ENCODE measurements at regions not wholly inside any gene's neighbourhood (a gene's known extent, or its start where the extent isn't known, plus 50 kb on each side); places are given as distances from the start of the nearest gene placed in this dataset.
A peak's percentile ranks its signal among the peaks of the same experiment; 100 is the strongest.

GRCh38 chrX:5829469-5829868 lies 399.2 kb downstream of the NLGN4X start:
- H3K27me3 ChIP-seq (ENCODE audit: control insufficient read depth, insufficient read depth, low read length), result no peaks in the 10 kb centered on the region
- no peak overlapping the region for H3K4me3 ChIP-seq (ENCODE audit: low read length in 3 of 3)
- FAIRE-seq (no peak), DNase-seq (no peak)
- intact Hi-C loops (cut with DNase I), result no loop called here
- no peaks in the 10 kb centered on the region for H3K36me3 ChIP-seq (ENCODE audit: control insufficient read depth in 2 of 3, insufficient read depth in 3 of 3, low read length in 3 of 3)
- H3K9ac ChIP-seq (ENCODE audit: low read length in 3 of 3), result no peak overlapping the region
- no peaks in the 10 kb centered on the region for H3K4me1 ChIP-seq (ENCODE audit: control insufficient read depth in 2 of 3, insufficient read depth in 2 of 3, low read depth in 1 of 3, low read length in 3 of 3)
- H3K27ac ChIP-seq (ENCODE audit: low read depth in 2 of 2, low read length in 2 of 2), result no peak overlapping the region
- no peaks in the 10 kb centered on the region for H3K9me3 ChIP-seq (ENCODE audit: control insufficient read depth in 2 of 3, insufficient read depth in 1 of 3, low read length in 3 of 3)
- no peak for TF ChIP-seq CTCF (IDR thresholded peaks at IDR 0.05; ENCODE audit: borderline replicate concordance, extremely low read depth, insufficient read depth)

GRCh38 chrX:5829060-5829459 lies 399.6 kb downstream of the NLGN4X start:
- Histone ChIP-seq H3K36me3 (ENCODE audit: control insufficient read depth in 2 of 3, insufficient read depth in 3 of 3, low read length in 3 of 3) (no peaks in the 10 kb centered on the region), H3K9ac (ENCODE audit: low read length in 3 of 3) (no peak overlapping the region), H3K4me3 (ENCODE audit: low read length in 3 of 3) (no peak overlapping the region), H3K9me3 (ENCODE audit: control insufficient read depth in 2 of 3, insufficient read depth in 1 of 3, low read length in 3 of 3) (no peaks in the 10 kb centered on the region), H3K27ac (ENCODE audit: low read depth in 2 of 2, low read length in 2 of 2) (no peak overlapping the region), H3K27me3 (ENCODE audit: control insufficient read depth, insufficient read depth, low read length) (no peaks in the 10 kb centered on the region), H3K4me1 (ENCODE audit: control insufficient read depth in 2 of 3, insufficient read depth in 2 of 3, low read depth in 1 of 3, low read length in 3 of 3) (no peaks in the 10 kb centered on the region)
- intact Hi-C loops (cut with DNase I), result no loop called here
- no peak for FAIRE-seq
- no peak for TF ChIP-seq CTCF (IDR thresholded peaks at IDR 0.05; ENCODE audit: borderline replicate concordance, extremely low read depth, insufficient read depth)
- no peak for DNase-seq

- Histone ChIP-seq H3K9ac (ENCODE audit: low read length in 3 of 3) (no peak overlapping the region), H3K4me3 (ENCODE audit: low read length in 3 of 3) (no peak overlapping the region), H3K4me1 (ENCODE audit: control insufficient read depth in 2 of 3, insufficient read depth in 2 of 3, low read depth in 1 of 3, low read length in 3 of 3) (no peaks in the 10 kb centered on the region), H3K27me3 (ENCODE audit: control insufficient read depth, insufficient read depth, low read length) (no peaks in the 10 kb centered on the region), H3K36me3 (ENCODE audit: control insufficient read depth in 2 of 3, insufficient read depth in 3 of 3, low read length in 3 of 3) (no peaks in the 10 kb centered on the region), H3K9me3 (ENCODE audit: control insufficient read depth in 2 of 3, insufficient read depth in 1 of 3, low read length in 3 of 3) (no peaks in the 10 kb centered on the region), H3K27ac (ENCODE audit: low read depth in 2 of 2, low read length in 2 of 2) (no peak overlapping the region)
- TF ChIP-seq CTCF (IDR thresholded peaks at IDR 0.05; ENCODE audit: borderline replicate concordance, extremely low read depth, insufficient read depth), result no peak
- FAIRE-seq (no peak), DNase-seq (peak in 4 of 5 donors; percentile 13 to 17 (median 13))
- intact Hi-C loops (cut with DNase I), result no loop called here
These were observed 404.8 kb downstream of the NLGN4X start for GRCh38 chrX:5823903-5824302.

GRCh38 chrX:5810636-5811035 lies 418.0 kb downstream of the NLGN4X start:
- DNase-seq (peak in 2 of 5 donors; percentile 5 to 10), FAIRE-seq (no peak)
- H3K27me3 ChIP-seq (ENCODE audit: control insufficient read depth, insufficient read depth, low read length), result no peaks in the 10 kb centered on the region
- H3K36me3 ChIP-seq (ENCODE audit: control insufficient read depth in 2 of 3, insufficient read depth in 3 of 3, low read length in 3 of 3), result no peaks in the 10 kb centered on the region
- TF ChIP-seq CTCF (IDR thresholded peaks at IDR 0.05; ENCODE audit: borderline replicate concordance, extremely low read depth, insufficient read depth), result no peak
- H3K4me3 ChIP-seq (ENCODE audit: low read length in 3 of 3), result no peak overlapping the region
- intact Hi-C loops (cut with DNase I), result no loop called here
- no peaks in the 10 kb centered on the region for H3K4me1 ChIP-seq (ENCODE audit: control insufficient read depth in 2 of 3, insufficient read depth in 2 of 3, low read depth in 1 of 3, low read length in 3 of 3)
- no peak overlapping the region for H3K9ac ChIP-seq (ENCODE audit: low read length in 3 of 3)
- H3K27ac ChIP-seq (ENCODE audit: low read depth in 2 of 2, low read length in 2 of 2), result no peak overlapping the region
- no peaks in the 10 kb centered on the region for H3K9me3 ChIP-seq (ENCODE audit: control insufficient read depth in 2 of 3, insufficient read depth in 1 of 3, low read length in 3 of 3)
